Left renal pelvis (tissue), 4 donors: ENCODE measurements at regions not wholly inside any gene's neighbourhood (a gene's known extent, or its start where the extent isn't known, plus 50 kb on each side); places are given as distances from the start of the nearest gene placed in this dataset.
"Not testable (repeated sequence)": the region's sequence is repeated elsewhere in the genome, so short reads cannot be mapped to it uniquely, and the experiment has no call there.

Experiments used
- DNase-seq, 4 donors: peaks; one replicate each; pipeline ENCODE4 v3.0.0-alpha.2; 2013; ENCODE audit warnings: low read depth in 4 of 4, low spot score in 3 of 4

- DNase-seq = no peak
These were observed 407.2 kb upstream of the MYT1L start for GRCh38 chr2:2738276-2738675.

GRCh38 chr2:2735041-2735440 is 404.0 kb upstream of the MYT1L start:
- DNase-seq = no peak

GRCh38 chr2:2734308-2734707 is 403.2 kb upstream of the MYT1L start:
- no peak for DNase-seq

GRCh38 chr2:2733818-2734217 is 402.7 kb upstream of the MYT1L start:
- DNase-seq = no peak

- no peak for DNase-seq
These were observed 401.4 kb upstream of the MYT1L start for GRCh38 chr2:2732331-2733119.

GRCh38 chr2:2731816-2732284 is 400.8 kb upstream of the MYT1L start:
- DNase-seq = no peak

- DNase-seq = no peak
These were observed 400.2 kb upstream of the MYT1L start for GRCh38 chr2:2731101-2731815.

GRCh38 chr2:2730301-2730833 is 399.3 kb upstream of the MYT1L start:
- no peak for DNase-seq

- DNase-seq = no peak
These were observed 398.2 kb upstream of the MYT1L start for GRCh38 chr2:2729246-2729645.

- DNase-seq = no peak
These were observed 397.6 kb upstream of the MYT1L start for GRCh38 chr2:2728635-2729034.

- DNase-seq = no peak
These were observed 396.9 kb upstream of the MYT1L start for GRCh38 chr2:2727876-2728511.

GRCh38 chr2:2726163-2726562 is 395.1 kb upstream of the MYT1L start:
- no peak for DNase-seq

GRCh38 chr2:2723064-2723463 is 392.0 kb upstream of the MYT1L start:
- DNase-seq = no peak

GRCh38 chr2:2721296-2721835 is 390.3 kb upstream of the MYT1L start:
- no peak for DNase-seq

- DNase-seq = not testable (repeated sequence)
These were observed 389.7 kb upstream of the MYT1L start for GRCh38 chr2:2720806-2721205.

- no peak for DNase-seq
These were observed 389.3 kb upstream of the MYT1L start for GRCh38 chr2:2720351-2720750.

- DNase-seq = no peak
These were observed 388.7 kb upstream of the MYT1L start for GRCh38 chr2:2719781-2720180.

- DNase-seq = peak in 1 of 4 donors; percentile 24
These were observed 387.9 kb upstream of the MYT1L start for GRCh38 chr2:2719015-2719414.

- no peak for DNase-seq
These were observed 386.3 kb upstream of the MYT1L start for GRCh38 chr2:2717406-2717805.

GRCh38 chr2:2716771-2717170 is 385.7 kb upstream of the MYT1L start:
- no peak for DNase-seq
